Activated T-cell treated with anti-CD3 and anti-CD28 coated beads, Interleukin-2, amount 50 U/mL, for 48 hours (primary cell): ENCODE measurements at regions not wholly inside any gene's neighbourhood (a gene's known extent, or its start where the extent isn't known, plus 50 kb on each side); places are given as distances from the start of the nearest gene placed in this dataset.

ENCODE experiments used
- DNase-seq, 2 experiments: peaks; one replicate each; pipeline ENCODE4 v3.0.0-alpha.2; 2020

- no peak for DNase-seq
These were observed 70.6 kb upstream of the ARHGAP5 start for GRCh38 chr14:32006263-32007110.

GRCh38 chr14:32007755-32008362, 69.2 kb upstream of the ARHGAP5 start:
- DNase-seq = no peak

- no peak for DNase-seq
These were observed 68.4 kb upstream of the ARHGAP5 start for GRCh38 chr14:32008602-32009193.

- no peak for DNase-seq
These were observed 67.7 kb upstream of the ARHGAP5 start for GRCh38 chr14:32009221-32009975.

GRCh38 chr14:32009976-32010581, 67.0 kb upstream of the ARHGAP5 start:
- DNase-seq = no peak

- DNase-seq = no peak
These were observed 66.4 kb upstream of the ARHGAP5 start for GRCh38 chr14:32010604-32011125.

GRCh38 chr14:32011225-32011624, 65.9 kb upstream of the ARHGAP5 start:
- DNase-seq = no peak

- DNase-seq = no peak
These were observed 65.0 kb upstream of the ARHGAP5 start for GRCh38 chr14:32012062-32012461.

GRCh38 chr14:32012571-32012970, 64.5 kb upstream of the ARHGAP5 start:
- no peak for DNase-seq

GRCh38 chr14:32013083-32013482, 64.0 kb upstream of the ARHGAP5 start:
- no peak for DNase-seq

GRCh38 chr14:32014057-32014456, 63.0 kb upstream of the ARHGAP5 start:
- no peak for DNase-seq

- no peak for DNase-seq
These were observed 62.6 kb upstream of the ARHGAP5 start for GRCh38 chr14:32014498-32014897.

GRCh38 chr14:32015166-32015565, 61.9 kb upstream of the ARHGAP5 start:
- no peak for DNase-seq

GRCh38 chr14:32017587-32017986, 59.5 kb upstream of the ARHGAP5 start:
- DNase-seq = no peak

- DNase-seq = no peak
These were observed 58.6 kb upstream of the ARHGAP5 start for GRCh38 chr14:32018391-32019092.

GRCh38 chr14:32019276-32019675, 57.8 kb upstream of the ARHGAP5 start:
- DNase-seq = no peak

- no peak for DNase-seq
These were observed 56.2 kb upstream of the ARHGAP5 start for GRCh38 chr14:32020882-32021281.

GRCh38 chr14:32021341-32021740, 55.8 kb upstream of the ARHGAP5 start:
- DNase-seq = no peak

GRCh38 chr14:32022525-32022924, 54.6 kb upstream of the ARHGAP5 start:
- DNase-seq = no peak

GRCh38 chr14:32022938-32023466, 54.1 kb upstream of the ARHGAP5 start:
- no peak for DNase-seq

- no peak for DNase-seq
These were observed 53.6 kb upstream of the ARHGAP5 start for GRCh38 chr14:32023540-32023939.
